ENCODE measurements at regions not wholly inside any gene's neighbourhood (a gene's known extent, or its start where the extent isn't known, plus 50 kb on each side); places are given as distances from the start of the nearest gene placed in this dataset.
A peak's percentile ranks its signal among the peaks of the same experiment; 100 is the strongest.
"Not testable (repeated sequence)": the region's sequence is repeated elsewhere in the genome, so short reads cannot be mapped to it uniquely, and the experiment has no call there.

- Histone ChIP-seq H3K36me3 (ENCODE audit: insufficient read depth, insufficient read length, low read length) (no peaks in the 10 kb centered on the region), H3K9ac (ENCODE audit: insufficient read length, low read depth) (no peak overlapping the region), H3K4me1 (ENCODE audit: insufficient read depth, insufficient read length) (no peaks in the 10 kb centered on the region), H3K27me3 (ENCODE audit: insufficient read depth, insufficient read length) (no peaks in the 10 kb centered on the region), H3K4me3 (ENCODE audit: insufficient read length, low read depth) (no peak overlapping the region), H3K9me3 (ENCODE audit: insufficient read depth, low read length) (no peaks in the 10 kb centered on the region)
- DNase-seq (ENCODE audit: low read depth, low spot score) = no peak
- TF ChIP-seq SUZ12 (IDR thresholded peaks at IDR 0.05; ENCODE audit: extremely low read depth, insufficient read depth, insufficient read length) = no peak
- no peak for TF ChIP-seq ZNF274 (IDR thresholded peaks at IDR 0.05; ENCODE audit: low read depth, low read length)
- no peak for TF ChIP-seq YY1 (IDR thresholded peaks at IDR 0.05; ENCODE audit: insufficient read depth, insufficient read length)
These were observed 50.7 kb upstream of the C12orf71 start for GRCh38 chr12:27133022-27133590.

- Histone ChIP-seq H3K4me1 (ENCODE audit: insufficient read depth, insufficient read length) (no peaks in the 10 kb centered on the region), H3K27me3 (ENCODE audit: insufficient read depth, insufficient read length) (no peaks in the 10 kb centered on the region), H3K9ac (ENCODE audit: insufficient read length, low read depth) (no peak overlapping the region), H3K36me3 (ENCODE audit: insufficient read depth, insufficient read length, low read length) (no peaks in the 10 kb centered on the region), H3K9me3 (ENCODE audit: insufficient read depth, low read length) (no peaks in the 10 kb centered on the region), H3K4me3 (ENCODE audit: insufficient read length, low read depth) (no peak overlapping the region)
- no peak for TF ChIP-seq SUZ12 (IDR thresholded peaks at IDR 0.05; ENCODE audit: extremely low read depth, insufficient read depth, insufficient read length)
- TF ChIP-seq ZNF274 (IDR thresholded peaks at IDR 0.05; ENCODE audit: low read depth, low read length) = no peak
- no peak for TF ChIP-seq YY1 (IDR thresholded peaks at IDR 0.05; ENCODE audit: insufficient read depth, insufficient read length)
- no peak for DNase-seq (ENCODE audit: low read depth, low spot score)
These were observed 58.1 kb upstream of the C12orf71 start for GRCh38 chr12:27140478-27140969.

GRCh38 chr12:27142101-27142721, 59.8 kb upstream of the C12orf71 start:
- Histone ChIP-seq H3K4me3 (ENCODE audit: insufficient read length, low read depth) (no peak overlapping the region), H3K36me3 (ENCODE audit: insufficient read depth, insufficient read length, low read length) (no peaks in the 10 kb centered on the region), H3K4me1 (ENCODE audit: insufficient read depth, insufficient read length) (no peaks in the 10 kb centered on the region), H3K9me3 (ENCODE audit: insufficient read depth, low read length) (no peaks in the 10 kb centered on the region), H3K27me3 (ENCODE audit: insufficient read depth, insufficient read length) (no peaks in the 10 kb centered on the region), H3K9ac (ENCODE audit: insufficient read length, low read depth) (no peak overlapping the region)
- peak; percentile 98 for DNase-seq (ENCODE audit: low read depth, low spot score)
- TF ChIP-seq YY1 (IDR thresholded peaks at IDR 0.05; ENCODE audit: insufficient read depth, insufficient read length) (no peak), ZNF274 (IDR thresholded peaks at IDR 0.05; ENCODE audit: low read depth, low read length) (no peak)

GRCh38 chr12:27143256-27144069, 61.1 kb upstream of the C12orf71 start:
- H3K4me3 ChIP-seq (ENCODE audit: insufficient read length, low read depth) = no peak overlapping the region
- H3K36me3 ChIP-seq (ENCODE audit: insufficient read depth, insufficient read length, low read length) = no peaks in the 10 kb centered on the region
- no peak for DNase-seq (ENCODE audit: low read depth, low spot score)
- no peaks in the 10 kb centered on the region for H3K27me3 ChIP-seq (ENCODE audit: insufficient read depth, insufficient read length)
- no peaks in the 10 kb centered on the region for H3K9me3 ChIP-seq (ENCODE audit: insufficient read depth, low read length)
- no peaks in the 10 kb centered on the region for H3K4me1 ChIP-seq (ENCODE audit: insufficient read depth, insufficient read length)
- TF ChIP-seq ZNF274 (IDR thresholded peaks at IDR 0.05; ENCODE audit: low read depth, low read length) = no peak
- TF ChIP-seq SUZ12 (IDR thresholded peaks at IDR 0.05; ENCODE audit: extremely low read depth, insufficient read depth, insufficient read length) = no peak
- no peak for TF ChIP-seq YY1 (IDR thresholded peaks at IDR 0.05; ENCODE audit: insufficient read depth, insufficient read length)
- no peak overlapping the region for H3K9ac ChIP-seq (ENCODE audit: insufficient read length, low read depth)

- not testable (repeated sequence) for H3K9me3 ChIP-seq (ENCODE audit: insufficient read depth, low read length); H3K4me1 ChIP-seq (ENCODE audit: insufficient read depth, insufficient read length); H3K36me3 ChIP-seq (ENCODE audit: insufficient read depth, insufficient read length, low read length); H3K4me3 ChIP-seq (ENCODE audit: insufficient read length, low read depth); DNase-seq (ENCODE audit: low read depth, low spot score); H3K27me3 ChIP-seq (ENCODE audit: insufficient read depth, insufficient read length); H3K9ac ChIP-seq (ENCODE audit: insufficient read length, low read depth)
These were observed 63.3 kb upstream of the C12orf71 start for GRCh38 chr12:27145725-27146124.

- Histone ChIP-seq H3K9me3 (ENCODE audit: insufficient read depth, low read length) (no peaks in the 10 kb centered on the region), H3K4me3 (ENCODE audit: insufficient read length, low read depth) (no peak overlapping the region), H3K36me3 (ENCODE audit: insufficient read depth, insufficient read length, low read length) (no peaks in the 10 kb centered on the region), H3K4me1 (ENCODE audit: insufficient read depth, insufficient read length) (no peaks in the 10 kb centered on the region), H3K27me3 (ENCODE audit: insufficient read depth, insufficient read length) (no peaks in the 10 kb centered on the region), H3K9ac (ENCODE audit: insufficient read length, low read depth) (no peak overlapping the region)
- no peak for DNase-seq (ENCODE audit: low read depth, low spot score)
- TF ChIP-seq ZNF274 (IDR thresholded peaks at IDR 0.05; ENCODE audit: low read depth, low read length) (no peak), SUZ12 (IDR thresholded peaks at IDR 0.05; ENCODE audit: extremely low read depth, insufficient read depth, insufficient read length) (no peak), YY1 (IDR thresholded peaks at IDR 0.05; ENCODE audit: insufficient read depth, insufficient read length) (no peak)
These were observed 66.0 kb upstream of the C12orf71 start for GRCh38 chr12:27148373-27148772.

- DNase-seq (ENCODE audit: low read depth, low spot score) = no peak
- Histone ChIP-seq H3K4me1 (ENCODE audit: insufficient read depth, insufficient read length) (no peaks in the 10 kb centered on the region), H3K27me3 (ENCODE audit: insufficient read depth, insufficient read length) (no peaks in the 10 kb centered on the region), H3K9me3 (ENCODE audit: insufficient read depth, low read length) (no peaks in the 10 kb centered on the region), H3K9ac (ENCODE audit: insufficient read length, low read depth) (no peak overlapping the region), H3K36me3 (ENCODE audit: insufficient read depth, insufficient read length, low read length) (no peaks in the 10 kb centered on the region), H3K4me3 (ENCODE audit: insufficient read length, low read depth) (no peak overlapping the region)
- TF ChIP-seq SUZ12 (IDR thresholded peaks at IDR 0.05; ENCODE audit: extremely low read depth, insufficient read depth, insufficient read length) (no peak), YY1 (IDR thresholded peaks at IDR 0.05; ENCODE audit: insufficient read depth, insufficient read length) (no peak), ZNF274 (IDR thresholded peaks at IDR 0.05; ENCODE audit: low read depth, low read length) (no peak)
These were observed 66.4 kb upstream of the C12orf71 start for GRCh38 chr12:27148791-27149190.

Data from NT2/D1 (cell line).